HepG2 (cell line): ENCODE measurements at regions not wholly inside any gene's neighbourhood (a gene's known extent, or its start where the extent isn't known, plus 50 kb on each side); places are given as distances from the start of the nearest gene placed in this dataset.
A peak's percentile ranks its signal among the peaks of the same experiment; 100 is the strongest.

ENCODE experiments used
- ATAC-seq: fragments of 200-7000 bp; cut with Tn5 transposase; 3 replicates; pipeline ENCODE4 v1.9.1; 2020; ENCODE audit warnings: mild to moderate bottlenecking, moderate library complexity
- BruUV-seq: library from RNA; stranded (reverse); fragments of 400-500 nt; replicated peaks from 2 replicates; lab custom pipeline; 2021; lab: Mats Ljungman, UMichigan
- CTCF ChIA-PET: fragments of 300-600 bp; formaldehyde crosslinking; extraction: SDS; loops from one replicate; lab custom pipeline; 2021; ENCODE audit warnings: low total read pairs, inconsistent platforms, low intra/inter-chr PET ratio; lab: Yijun Ruan, JAX
- POLR2A ChIA-PET: fragments of 350-600 bp; sonication (Branson Sonifier 250); formaldehyde crosslinking; loops from one replicate; lab custom pipeline; 2020; ENCODE audit warnings: antibody characterized with exemption, inconsistent platforms; lab: Yijun Ruan, JAX
- DNase-seq: peaks from one replicate; pipeline ENCODE4 v3.0.0-alpha.2; 2015; ENCODE audit warnings: low spot score
- FAIRE-seq: peaks from 3 replicates; lab custom pipeline; 2011; peaks lifted over from hg19 to GRCh38; lab: Jason Lieb, UNC
- H2AFZ ChIP-seq: one replicate; pipeline ENCODE4 v1.6.1; 2011; ENCODE audit warnings: low read length, inconsistent platforms
- H3K27ac ChIP-seq: fragments of 300-600 bp; 3 replicates; pipeline ENCODE4 v1.8.0; 2011; ENCODE audit warnings: mixed run types, mild to moderate bottlenecking, mixed read lengths, low read length, inconsistent platforms; ENCODE audit not compliant: insufficient read depth; ENCODE audit errors: extremely low read length
- H3K27me3 ChIP-seq, 2 experiments: fragments of 200-600 bp in 1 of 2; 2 replicates in 1 of 2; 3 replicates in 1 of 2; pipeline versions ENCODE4 v1.6.0 to v1.8.0; 2011; ENCODE audit warnings: low read length in 2 of 2, mild to moderate bottlenecking in 2 of 2, moderate library complexity in 2 of 2, inconsistent platforms in 1 of 2; ENCODE audit not compliant: insufficient read depth in 2 of 2, control insufficient read depth in 1 of 2
- H3K36me3 ChIP-seq, 2 experiments: fragments of 200-600 bp in 1 of 2; replicated peaks in 1 of 2; 2 replicates in 1 of 2; 3 replicates in 1 of 2; pipeline versions ENCODE4 v1.5.1 to v1.8.0; 2011; ENCODE audit warnings: low read length in 2 of 2, inconsistent platforms in 1 of 2; ENCODE audit not compliant: insufficient read depth in 2 of 2, control insufficient read depth in 1 of 2
- H3K4me1 ChIP-seq: 2 replicates; pipeline ENCODE4 v1.5.1; 2012; ENCODE audit warnings: low read length, inconsistent platforms; ENCODE audit not compliant: insufficient read depth
- H3K4me2 ChIP-seq: 2 replicates; pipeline ENCODE4 v1.6.0; 2011; ENCODE audit warnings: low read depth, low read length, inconsistent platforms
- H3K4me3 ChIP-seq, 3 experiments: fragments of 200-600 bp in 1 of 3; sonication (generic), shearing (Covaris generic) in 1 of 3; replicated peaks in 1 of 3; 2 replicates each; pipeline ENCODE4 v1.5.1; 2011 to 2016; ENCODE audit warnings: low read length in 3 of 3, inconsistent platforms in 2 of 3, low read depth in 2 of 3, mild to moderate bottlenecking in 2 of 3, control low read depth in 1 of 3, mixed read lengths in 1 of 3; ENCODE audit not compliant: insufficient read depth in 1 of 3
- H3K79me2 ChIP-seq: one replicate; pipeline ENCODE4 v1.6.1; 2011; ENCODE audit warnings: low read length, inconsistent platforms; ENCODE audit not compliant: insufficient read depth
- H3K9ac ChIP-seq: 2 replicates; pipeline ENCODE4 v1.6.0; 2011; ENCODE audit warnings: mild to moderate bottlenecking, low read depth, low read length, inconsistent platforms; ENCODE audit not compliant: insufficient read depth
- H3K9me3 ChIP-seq: 2 replicates; pipeline ENCODE4 v1.5.1; 2012; ENCODE audit warnings: mild to moderate bottlenecking, low read length
- H4K20me1 ChIP-seq: 2 replicates; pipeline ENCODE4 v1.6.0; 2011; ENCODE audit warnings: inconsistent platforms, mild to moderate bottlenecking, low read length, moderate library complexity; ENCODE audit not compliant: insufficient read depth
- ARID5B ChIP-seq: IDR thresholded peaks from 2 replicates; pipeline ENCODE4 v1.4.0; 2020; ENCODE audit warnings: mild to moderate bottlenecking, missing genetic modification reagents
- CC2D1A ChIP-seq: sonication (generic); formaldehyde crosslinking; IDR thresholded peaks from 2 replicates; pipeline ENCODE4 v1.8.1; 2023; ENCODE audit warnings: mild to moderate bottlenecking, missing genetic modification reagents
- CCAR2 ChIP-seq: fragments of 200-400 bp; formaldehyde crosslinking; optimal IDR thresholded peaks from 2 replicates; pipeline ENCODE3; 2018; ENCODE audit warnings: low read depth, mild to moderate bottlenecking, low read length, moderate library complexity
- HNF4G ChIP-seq, 2 experiments: sonication (generic) in 1 of 2; formaldehyde crosslinking in 1 of 2; IDR thresholded peaks; 2 replicates each; pipeline versions ENCODE4 v1.4.0 to v1.6.1; 2011 to 2020; ENCODE audit warnings: borderline replicate concordance in 2 of 2, low read depth in 2 of 2, mild to moderate bottlenecking in 2 of 2, low read length in 1 of 2, missing genetic modification reagents in 1 of 2, moderate library complexity in 1 of 2
- REL ChIP-seq: sonication (generic); formaldehyde crosslinking; conservative IDR thresholded peaks from 2 replicates; pipeline ENCODE4 v1.8.0; 2022; ENCODE audit warnings: mild to moderate bottlenecking, missing genetic modification reagents, moderate library complexity
- TAF15 ChIP-seq: fragments of 200-400 bp; formaldehyde crosslinking; IDR thresholded peaks from one replicate; pipeline ENCODE4 v1.6.1; 2018; ENCODE audit warnings: mild to moderate bottlenecking, low read depth, low read length; ENCODE audit not compliant: poor library complexity, severe bottlenecking
- ZBTB40 ChIP-seq, 2 experiments: fragments of 450-650 bp in 1 of 2; sonication (generic) in 1 of 2; formaldehyde crosslinking in 1 of 2; IDR thresholded peaks; 2 replicates each; pipeline versions ENCODE4 v1.6.1 to v1.8.0; 2016 to 2022; ENCODE audit warnings: antibody characterized with exemption in 1 of 2, mild to moderate bottlenecking in 1 of 2, missing genetic modification reagents in 1 of 2
- ZNF550 ChIP-seq: sonication (generic); formaldehyde crosslinking; IDR thresholded peaks from 2 replicates; pipeline ENCODE4 v1.4.0; 2020; ENCODE audit warnings: mild to moderate bottlenecking, missing genetic modification reagents, borderline replicate concordance
- ZNF775 ChIP-seq: sonication (generic); formaldehyde crosslinking; IDR thresholded peaks from 2 replicates; pipeline ENCODE4 v1.4.0; 2020; ENCODE audit warnings: missing genetic modification reagents, mild to moderate bottlenecking, moderate library complexity, borderline replicate concordance
- ZNF839 ChIP-seq: sonication (generic); formaldehyde crosslinking; IDR thresholded peaks from 2 replicates; pipeline ENCODE4 v1.4.0; 2020; ENCODE audit warnings: missing genetic modification reagents, mild to moderate bottlenecking, borderline replicate concordance
- WGBS: methylation state at CpG from one replicate; pipeline ENCODE4 v1.1.6; 2017; ENCODE audit warnings: low lambda C conversion rate; 5-methylcytosine and 5-hydroxymethylcytosine counted together
- in situ Hi-C: cut with HindIII; loops from 2 replicates; pipeline ENCODE4 v1.10.0; 2017; ENCODE audit warnings: low pct_unique_long_range_greater_than_20kb; ENCODE audit not compliant: extremely low pct_ligation_motif_present
- intact Hi-C: fragments of 100-400 bp; cut with micrococcal nuclease; formaldehyde crosslinking; loops from one replicate; pipeline ENCODE4 v1.10.0; 2022; ENCODE audit not compliant: unreplicated experiment

- Histone ChIP-seq H4K20me1 (no peaks in the 10 kb centered on the region), H3K4me1 (no peaks in the 10 kb centered on the region), H2AFZ (no peak overlapping the region), H3K9me3 (no peaks in the 10 kb centered on the region), H3K79me2 (no peaks in the 10 kb centered on the region), H3K36me3 (no peaks in the 10 kb centered on the region), H3K4me3 (no peak overlapping the region), H3K4me2 (no peak overlapping the region), H3K27me3 (peaks cover 0 to 28% of the 10 kb centered on the region in 2 experiments; a peak in 3 of 5 replicates), H3K9ac (no peak overlapping the region), H3K27ac (no peak overlapping the region)
- in situ Hi-C loops (no loop called here), intact Hi-C loops (no loop called here)
- ATAC-seq (no peak), DNase-seq (no peak), FAIRE-seq (peak; percentile 23)
- ChIA-PET POLR2A (no interaction called here), CTCF (no interaction called here)
- BruUV-seq = no TSS peak
- WGBS = 59% methylated on average over 6 of the region's 6 CpGs
- TF ChIP-seq ZNF550 (CRISPR knock-in tag) = no peak
- no peak for TF ChIP-seq ZNF839 (CRISPR knock-in tag)
- TF ChIP-seq ZNF775 = no peak
- no peak for TF ChIP-seq ARID5B
- TF ChIP-seq HNF4G (IDR thresholded peaks at IDR 0.05; ENCODE audit: borderline replicate concordance, low read depth, low read length) = no peak
- no peak for TF ChIP-seq HNF4G (CRISPR knock-in tag; IDR thresholded peaks at IDR 0.05; ENCODE audit: borderline replicate concordance, low read depth)
- TF ChIP-seq REL (CRISPR knock-in tag) = no peak
- TF ChIP-seq CC2D1A (CRISPR knock-in tag) = no peak
- TF ChIP-seq TAF15 = no peak
- TF ChIP-seq ZBTB40 (IDR thresholded peaks at IDR 0.05) = no peak
- TF ChIP-seq ZBTB40 (CRISPR knock-in tag; IDR thresholded peaks at IDR 0.05) = no peak
- no peak for TF ChIP-seq CCAR2
These were observed 97.9 kb downstream of the PXDC1 start for GRCh38 chr6:3653528-3654070.
